DOHH2 (cell line): ENCODE measurements at regions not wholly inside any gene's neighbourhood (a gene's known extent, or its start where the extent isn't known, plus 50 kb on each side); places are given as distances from the start of the nearest gene placed in this dataset.

Source experiments
- EZH2phosphoT487 ChIP-seq: fragments of 200-600 bp; sonication (generic); IDR thresholded peaks from 2 replicates; pipeline ENCODE4 v1.6.1; 2017; ENCODE audit warnings: borderline replicate concordance, mild to moderate bottlenecking, antibody characterized with exemption, low read length, moderate library complexity, mixed read lengths
- TF ChIP-seq, protein P1 (sequence below): fragments of 200-600 bp; sonication (generic); IDR thresholded peaks from one replicate; pipeline ENCODE4 v1.5.1; 2014; ENCODE audit warnings: antibody characterized with exemption, mild to moderate bottlenecking, low read depth, low read length; ENCODE audit not compliant: poor library complexity, severe bottlenecking

DNA sequence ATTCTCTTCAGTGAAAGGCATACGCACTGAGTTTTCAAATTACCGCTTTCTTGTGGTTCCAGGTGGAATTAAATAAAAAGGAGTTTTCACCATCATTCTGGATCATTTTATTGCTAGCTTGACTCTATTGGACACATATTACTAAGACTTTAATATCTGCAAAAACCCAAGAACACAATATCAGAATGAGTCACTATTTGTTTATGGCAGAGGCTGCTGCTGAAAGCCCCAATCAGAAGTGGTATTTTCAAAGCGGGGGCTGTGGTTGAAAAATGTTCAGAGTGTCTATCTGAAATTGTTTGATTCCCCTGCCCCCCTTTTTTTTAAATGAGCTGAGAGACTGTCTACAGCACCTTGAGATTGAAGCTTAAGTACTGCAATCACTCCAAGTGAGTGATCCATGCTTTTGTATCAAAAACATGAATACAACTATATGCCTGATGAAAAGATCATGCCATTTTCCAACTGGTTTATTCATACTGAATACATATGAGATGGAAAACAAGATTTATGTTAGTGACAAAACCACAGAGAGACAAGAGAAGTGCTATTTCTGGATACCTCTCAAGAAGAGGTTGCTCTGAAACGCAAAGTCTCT is 376.4 kb downstream of the HTR7 start:
- TF ChIP-seq, protein P1, sequence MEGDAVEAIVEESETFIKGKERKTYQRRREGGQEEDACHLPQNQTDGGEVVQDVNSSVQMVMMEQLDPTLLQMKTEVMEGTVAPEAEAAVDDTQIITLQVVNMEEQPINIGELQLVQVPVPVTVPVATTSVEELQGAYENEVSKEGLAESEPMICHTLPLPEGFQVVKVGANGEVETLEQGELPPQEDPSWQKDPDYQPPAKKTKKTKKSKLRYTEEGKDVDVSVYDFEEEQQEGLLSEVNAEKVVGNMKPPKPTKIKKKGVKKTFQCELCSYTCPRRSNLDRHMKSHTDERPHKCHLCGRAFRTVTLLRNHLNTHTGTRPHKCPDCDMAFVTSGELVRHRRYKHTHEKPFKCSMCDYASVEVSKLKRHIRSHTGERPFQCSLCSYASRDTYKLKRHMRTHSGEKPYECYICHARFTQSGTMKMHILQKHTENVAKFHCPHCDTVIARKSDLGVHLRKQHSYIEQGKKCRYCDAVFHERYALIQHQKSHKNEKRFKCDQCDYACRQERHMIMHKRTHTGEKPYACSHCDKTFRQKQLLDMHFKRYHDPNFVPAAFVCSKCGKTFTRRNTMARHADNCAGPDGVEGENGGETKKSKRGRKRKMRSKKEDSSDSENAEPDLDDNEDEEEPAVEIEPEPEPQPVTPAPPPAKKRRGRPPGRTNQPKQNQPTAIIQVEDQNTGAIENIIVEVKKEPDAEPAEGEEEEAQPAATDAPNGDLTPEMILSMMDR: no peak
- no peak for TF ChIP-seq EZH2phosphoT487
